PC-9 (cell line): ENCODE measurements at regions not wholly inside any gene's neighbourhood (a gene's known extent, or its start where the extent isn't known, plus 50 kb on each side); places are given as distances from the start of the nearest gene placed in this dataset.

Source experiments
- BruUV-seq: library from RNA; stranded (reverse); fragments of 400-500 nt; replicated peaks from 2 replicates; lab custom pipeline; 2021; lab: Mats Ljungman, UMichigan
- CTCF ChIA-PET: fragments of 300-600 bp; sonication (Branson Sonifier 250); formaldehyde crosslinking; loops from one replicate; lab custom pipeline; 2022; ENCODE audit warnings: antibody characterized with exemption; lab: Charles Lee
- POLR2A ChIA-PET: fragments of 300-600 bp; sonication (Branson Sonifier 250); formaldehyde crosslinking; loops from one replicate; lab custom pipeline; 2022; ENCODE audit warnings: antibody characterized with exemption; ENCODE audit not compliant: unreplicated experiment; lab: Charles Lee
- DNase-seq, 2 experiments: peaks; one replicate each; pipeline versions ENCODE4 v3.0.0 to v3.0.0-alpha.2; 2015 to 2022; ENCODE audit warnings: mixed read lengths in 1 of 2
- H2AFZ ChIP-seq: fragments of 200-600 bp; sonication (generic); 2 replicates; pipeline ENCODE4 v1.8.1; 2017; ENCODE audit warnings: antibody characterized with exemption
- H3F3A ChIP-seq: fragments of 200-600 bp; sonication (generic); 2 replicates; pipeline ENCODE4 v1.8.1; 2017; ENCODE audit warnings: antibody characterized with exemption, mild to moderate bottlenecking, low read depth; ENCODE audit not compliant: insufficient read depth
- H3K27ac ChIP-seq: fragments of 200-600 bp; sonication (generic); 2 replicates; pipeline ENCODE4 v1.6.1; 2016; ENCODE audit warnings: mixed run types
- H3K27me3 ChIP-seq: fragments of 200-600 bp; sonication (generic); 2 replicates; pipeline ENCODE4 v1.6.1; 2016; ENCODE audit warnings: low read depth, mixed run types; ENCODE audit not compliant: insufficient read depth
- H3K36me3 ChIP-seq: fragments of 200-600 bp; sonication (generic); 2 replicates; pipeline ENCODE4 v1.6.1; 2016; ENCODE audit warnings: low read depth, mixed run types
- H3K4me1 ChIP-seq: fragments of 200-600 bp; sonication (generic); replicated peaks from 2 replicates; pipeline ENCODE4 v1.6.1; 2016; ENCODE audit warnings: mixed run types; ENCODE audit not compliant: insufficient read depth
- H3K4me2 ChIP-seq: fragments of 200-600 bp; sonication (generic); 2 replicates; pipeline ENCODE4 v1.6.1; 2017; ENCODE audit warnings: mixed run types
- H3K4me3 ChIP-seq: fragments of 200-600 bp; sonication (generic); 2 replicates; pipeline ENCODE4 v1.6.1; 2016; ENCODE audit warnings: mixed run types
- H3K79me2 ChIP-seq: fragments of 200-600 bp; sonication (generic); 2 replicates; pipeline ENCODE4 v1.6.1; 2017; ENCODE audit warnings: low read depth, mixed run types
- H3K9me2 ChIP-seq: fragments of 200-600 bp; sonication (generic); 2 replicates; pipeline ENCODE4 v1.8.1; 2017; ENCODE audit warnings: mild to moderate bottlenecking; ENCODE audit not compliant: insufficient read depth
- H3K9me3 ChIP-seq: fragments of 200-600 bp; sonication (generic); 2 replicates; pipeline ENCODE4 v1.8.1; 2016; ENCODE audit warnings: low read depth; ENCODE audit not compliant: insufficient read depth
- H4K20me1 ChIP-seq: fragments of 200-600 bp; sonication (generic); 2 replicates; pipeline ENCODE4 v1.8.1; 2017; ENCODE audit not compliant: insufficient read depth
- EZH2 ChIP-seq: fragments of 200-600 bp; sonication (generic); IDR thresholded peaks from 2 replicates; pipeline ENCODE4 v1.8.0; 2017; ENCODE audit warnings: antibody characterized with exemption, low read depth
- intact Hi-C: fragments of 100-400 bp; cut with micrococcal nuclease; formaldehyde crosslinking; loops from one replicate; pipeline ENCODE4 v1.10.0; 2022; ENCODE audit not compliant: unreplicated experiment
- TF ChIP-seq, protein P1 (sequence below): fragments of 200-600 bp; sonication (generic); conservative IDR thresholded peaks from 2 replicates; pipeline ENCODE4 v1.6.1; 2017; ENCODE audit warnings: mixed run types, antibody characterized with exemption, mild to moderate bottlenecking, moderate library complexity

- no peak for DNase-seq
- H3K4me3 ChIP-seq, result no peak overlapping the region
- peaks cover 19% of the 10 kb centered on the region for H3K27me3 ChIP-seq
- H3K9me2 ChIP-seq, result no peaks in the 10 kb centered on the region
- ChIA-PET POLR2A (no interaction called here), CTCF (no interaction called here)
- no peaks in the 10 kb centered on the region for H4K20me1 ChIP-seq
- no peaks in the 10 kb centered on the region for H3F3A ChIP-seq
- H3K4me2 ChIP-seq, result no peak overlapping the region
- no peaks in the 10 kb centered on the region for H3K36me3 ChIP-seq
- no peaks in the 10 kb centered on the region for H3K4me1 ChIP-seq
- H3K27ac ChIP-seq, result no peak overlapping the region
- H3K9me3 ChIP-seq, result no peaks in the 10 kb centered on the region
- intact Hi-C loops, result no loop called here
- no peak overlapping the region for H2AFZ ChIP-seq
- no TSS peak for BruUV-seq
- no peak for TF ChIP-seq EZH2
- TF ChIP-seq, protein P1, sequence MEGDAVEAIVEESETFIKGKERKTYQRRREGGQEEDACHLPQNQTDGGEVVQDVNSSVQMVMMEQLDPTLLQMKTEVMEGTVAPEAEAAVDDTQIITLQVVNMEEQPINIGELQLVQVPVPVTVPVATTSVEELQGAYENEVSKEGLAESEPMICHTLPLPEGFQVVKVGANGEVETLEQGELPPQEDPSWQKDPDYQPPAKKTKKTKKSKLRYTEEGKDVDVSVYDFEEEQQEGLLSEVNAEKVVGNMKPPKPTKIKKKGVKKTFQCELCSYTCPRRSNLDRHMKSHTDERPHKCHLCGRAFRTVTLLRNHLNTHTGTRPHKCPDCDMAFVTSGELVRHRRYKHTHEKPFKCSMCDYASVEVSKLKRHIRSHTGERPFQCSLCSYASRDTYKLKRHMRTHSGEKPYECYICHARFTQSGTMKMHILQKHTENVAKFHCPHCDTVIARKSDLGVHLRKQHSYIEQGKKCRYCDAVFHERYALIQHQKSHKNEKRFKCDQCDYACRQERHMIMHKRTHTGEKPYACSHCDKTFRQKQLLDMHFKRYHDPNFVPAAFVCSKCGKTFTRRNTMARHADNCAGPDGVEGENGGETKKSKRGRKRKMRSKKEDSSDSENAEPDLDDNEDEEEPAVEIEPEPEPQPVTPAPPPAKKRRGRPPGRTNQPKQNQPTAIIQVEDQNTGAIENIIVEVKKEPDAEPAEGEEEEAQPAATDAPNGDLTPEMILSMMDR, result no peak
- no peaks in the 10 kb centered on the region for H3K79me2 ChIP-seq
These were observed 366.2 kb upstream of the SPRED2 start for GRCh38 chr2:65798641-65799040.

GRCh38 chr2:65794994-65795393 lies 362.6 kb upstream of the SPRED2 start:
- no peaks in the 10 kb centered on the region for H3K79me2 ChIP-seq
- H3K36me3 ChIP-seq, result no peaks in the 10 kb centered on the region
- H3K27ac ChIP-seq, result no peak overlapping the region
- H3K4me3 ChIP-seq, result no peak overlapping the region
- H3K4me1 ChIP-seq, result no peaks in the 10 kb centered on the region
- H3K27me3 ChIP-seq, result peaks cover 23% of the 10 kb centered on the region
- no peak overlapping the region for H2AFZ ChIP-seq
- H3K9me2 ChIP-seq, result peaks cover 7% of the 10 kb centered on the region; the same call in 1 of the 2 replicates
- H3K9me3 ChIP-seq, result no peaks in the 10 kb centered on the region
- DNase-seq, result no peak
- H3K4me2 ChIP-seq, result no peak overlapping the region
- H3F3A ChIP-seq, result no peaks in the 10 kb centered on the region
- CTCF ChIA-PET, result interaction anchor here (0.6 kb wide), 1 partner anchor 1531 kb away, joined by 3 read pairs; no protein-coding TSS in a partner anchor
- intact Hi-C loops, result no loop called here
- BruUV-seq, result no TSS peak
- H4K20me1 ChIP-seq, result no peaks in the 10 kb centered on the region
- no peak for TF ChIP-seq EZH2
- TF ChIP-seq, protein P1, result no peak
- POLR2A ChIA-PET, result no interaction called here

GRCh38 chr2:65791404-65791975 lies 359.1 kb upstream of the SPRED2 start:
- BruUV-seq, result no TSS peak
- peaks cover 7% of the 10 kb centered on the region; the same call in 1 of the 2 replicates for H3K9me2 ChIP-seq
- intact Hi-C loops, result no loop called here

More at GRCh38 chr2:65791404-65791975, 359.1 kb upstream of the SPRED2 start:
- no peak for DNase-seq
- TF ChIP-seq EZH2, result no peak
- TF ChIP-seq, protein P1, result no peak
- ChIA-PET CTCF (no interaction called here), POLR2A (no interaction called here)
- H3K4me3 ChIP-seq, result no peak overlapping the region
- no peak overlapping the region for H2AFZ ChIP-seq
- no peaks in the 10 kb centered on the region for H3K36me3 ChIP-seq
- H3F3A ChIP-seq, result no peaks in the 10 kb centered on the region
- H3K79me2 ChIP-seq, result no peaks in the 10 kb centered on the region
- H3K27ac ChIP-seq, result no peak overlapping the region
- H3K27me3 ChIP-seq, result peaks cover 16% of the 10 kb centered on the region
- H4K20me1 ChIP-seq, result no peaks in the 10 kb centered on the region
- H3K4me2 ChIP-seq, result no peak overlapping the region
- no peaks in the 10 kb centered on the region for H3K4me1 ChIP-seq
- no peaks in the 10 kb centered on the region for H3K9me3 ChIP-seq
